ELR (cell line): ENCODE measurements at regions not wholly inside any gene's neighbourhood (a gene's known extent, or its start where the extent isn't known, plus 50 kb on each side); places are given as distances from the start of the nearest gene placed in this dataset.
"Not testable (repeated sequence)": the region's sequence is repeated elsewhere in the genome, so short reads cannot be mapped to it uniquely, and the experiment has no call there.

ENCODE experiments used
- DNase-seq: peaks from one replicate; pipeline ENCODE4 v3.0.0-alpha.2; 2015; ENCODE audit warnings: low read depth

DNA sequence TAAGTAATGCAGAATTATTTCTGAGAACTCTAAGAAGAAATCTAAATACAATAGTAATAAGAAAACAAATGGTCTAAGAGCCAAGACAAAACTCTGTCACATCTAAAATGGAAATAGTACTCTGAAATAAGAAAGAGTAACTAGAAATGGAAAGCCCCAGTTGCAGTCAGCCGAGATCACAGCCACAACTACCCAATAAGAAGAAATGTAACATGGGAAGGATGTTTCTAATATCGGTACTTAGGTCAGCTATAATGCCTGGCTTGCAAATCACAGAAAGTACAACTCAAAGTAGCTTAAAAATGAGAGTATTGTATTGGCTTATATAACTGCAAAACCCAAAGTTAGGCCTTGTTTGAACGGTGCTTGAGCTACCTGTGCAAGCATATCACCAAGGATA lies 58.6 kb upstream of the USP25 start:
- DNase-seq: no peak

GRCh38 chr21:15672578-15672977 lies 57.2 kb upstream of the USP25 start:
- DNase-seq: not testable (repeated sequence)

- DNase-seq: peak; percentile 53
Measured at GRCh38 chr21:15676935-15677334, 52.8 kb upstream of the USP25 start.

GRCh38 chr21:15679630-15680029 lies 50.2 kb upstream of the USP25 start:
- no peak for DNase-seq
